Pulmonary artery endothelial cell (primary cell): ENCODE measurements at regions not wholly inside any gene's neighbourhood (a gene's known extent, or its start where the extent isn't known, plus 50 kb on each side); places are given as distances from the start of the nearest gene placed in this dataset.
"Not testable (repeated sequence)": the region's sequence is repeated elsewhere in the genome, so short reads cannot be mapped to it uniquely, and the experiment has no call there.

Experiments
- DNase-seq: peaks from one replicate; pipeline ENCODE4 v3.0.0-alpha.2; 2011; ENCODE audit warnings: low read depth, low spot score

DNA sequence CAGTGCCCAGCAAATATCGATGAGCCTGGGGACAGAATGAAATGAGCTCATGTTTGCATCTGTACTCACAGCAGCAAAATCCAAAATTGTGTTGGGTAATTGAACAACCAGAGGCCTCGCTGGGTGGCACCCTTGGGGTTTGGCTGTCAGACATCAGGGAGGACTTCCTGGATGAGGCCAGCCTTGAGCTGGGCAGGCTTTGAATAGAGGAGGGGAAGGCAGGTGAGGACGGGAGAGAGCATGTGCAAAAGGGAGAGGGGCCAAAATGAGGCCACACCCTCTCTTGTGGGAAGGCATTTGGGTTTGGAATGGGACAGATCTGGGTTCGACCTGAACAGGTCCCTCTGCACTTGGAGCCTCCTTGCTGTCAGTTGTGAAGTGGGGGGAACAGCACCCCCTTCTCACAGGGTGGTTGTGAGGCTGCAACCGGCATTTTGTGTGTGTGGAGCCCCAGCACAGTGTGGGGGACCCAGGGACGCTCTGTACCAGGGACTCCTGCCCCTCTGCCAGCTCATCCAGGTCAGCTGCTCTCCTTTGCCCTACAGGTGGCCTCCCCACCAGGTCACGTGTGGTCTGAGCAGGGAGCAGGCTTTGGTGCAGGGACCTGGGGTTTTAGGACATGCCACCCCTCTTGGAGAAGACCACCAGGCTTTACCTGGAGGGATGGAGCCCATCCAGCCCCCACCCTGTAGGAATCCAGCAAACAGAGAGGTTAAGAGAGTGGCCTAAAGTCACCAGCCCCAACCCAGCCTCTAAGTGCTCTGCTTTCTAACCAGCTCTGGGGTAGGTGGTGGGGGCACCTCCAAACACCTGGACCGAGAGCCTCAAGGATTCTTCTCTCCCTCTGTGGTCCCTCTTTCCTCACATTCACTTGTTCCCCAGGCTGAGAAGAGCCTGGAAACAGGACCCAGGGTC is 521.8 kb downstream of the PTPRU start:
- DNase-seq: no peak

DNA sequence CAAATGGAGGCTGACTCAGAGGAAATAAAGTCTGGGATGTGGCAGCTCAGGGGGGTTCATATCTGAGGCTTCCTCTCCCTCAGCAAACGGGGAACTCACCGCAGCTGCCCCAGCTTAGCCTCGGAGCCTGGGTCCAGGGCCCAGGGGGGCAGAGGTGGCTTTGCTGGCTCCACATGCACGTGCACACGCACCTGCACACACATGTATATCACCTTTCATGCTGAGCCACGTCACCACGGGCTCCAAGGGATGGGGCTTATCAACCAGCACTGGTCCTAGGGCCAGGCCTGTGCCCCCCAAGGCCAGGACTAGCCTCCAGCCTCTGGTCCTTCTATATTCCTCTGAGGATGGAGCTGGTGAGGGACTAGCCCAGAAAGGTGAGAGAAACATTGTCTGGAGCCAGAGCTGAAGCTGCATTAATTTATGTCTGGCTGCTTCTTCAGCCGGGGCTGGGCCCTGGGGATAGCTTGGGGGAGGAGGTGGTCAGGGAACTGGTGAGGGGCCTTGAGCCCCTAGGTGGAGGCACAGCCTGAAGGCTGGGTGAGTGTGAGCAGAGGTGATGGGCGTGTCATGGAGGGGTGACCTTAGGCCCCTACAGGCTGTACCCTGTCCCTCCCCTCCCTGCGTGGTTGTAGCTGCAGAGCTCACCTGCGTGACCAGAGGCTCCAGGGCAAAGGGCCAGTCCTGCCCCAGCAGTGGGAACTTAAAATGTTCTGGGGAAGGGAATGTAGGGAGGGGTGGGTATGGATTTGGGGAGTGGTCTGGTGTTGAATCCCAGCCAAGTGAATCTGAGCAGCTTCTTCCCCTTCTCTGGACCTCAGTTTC is 520.8 kb downstream of the PTPRU start:
- DNase-seq: no peak

DNA sequence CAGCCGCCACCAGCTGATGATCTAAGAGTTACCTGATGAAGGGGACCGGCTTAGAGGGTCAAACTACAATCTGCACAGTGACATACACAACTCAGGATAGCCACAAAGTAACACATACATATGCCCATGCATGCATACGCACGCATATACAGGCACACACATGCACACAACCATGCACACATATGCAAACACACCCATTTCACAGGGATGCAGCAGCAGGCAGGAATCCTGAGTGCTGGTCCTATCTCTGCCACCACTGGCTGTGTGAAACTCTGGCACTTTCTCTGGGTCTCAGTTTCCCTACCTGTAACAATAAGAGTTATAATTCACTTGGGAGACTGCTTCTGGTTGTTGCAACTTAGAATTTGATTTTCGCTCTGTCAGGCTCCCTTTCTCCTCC is 520.2 kb downstream of the PTPRU start:
- DNase-seq: no peak

DNA sequence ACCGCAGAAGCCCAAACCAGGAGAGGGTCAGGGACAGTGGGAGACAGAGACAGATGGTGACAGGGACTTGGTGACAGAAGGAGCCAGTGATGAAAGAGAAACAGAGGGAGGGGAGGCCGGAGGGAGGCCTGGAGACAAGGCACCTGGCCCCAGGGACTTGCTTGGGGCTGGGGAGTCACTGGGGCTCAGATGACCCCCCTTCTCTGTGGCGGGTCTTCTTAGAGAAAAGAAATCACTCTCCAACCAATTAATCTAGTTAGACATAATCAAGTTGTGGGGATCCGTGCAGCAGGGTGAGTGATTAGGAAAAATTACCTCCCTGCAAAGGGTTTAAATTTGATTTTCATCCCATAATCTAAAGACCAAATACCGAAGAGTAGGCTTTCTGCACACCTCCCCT is 519.8 kb downstream of the PTPRU start:
- no peak for DNase-seq

DNA sequence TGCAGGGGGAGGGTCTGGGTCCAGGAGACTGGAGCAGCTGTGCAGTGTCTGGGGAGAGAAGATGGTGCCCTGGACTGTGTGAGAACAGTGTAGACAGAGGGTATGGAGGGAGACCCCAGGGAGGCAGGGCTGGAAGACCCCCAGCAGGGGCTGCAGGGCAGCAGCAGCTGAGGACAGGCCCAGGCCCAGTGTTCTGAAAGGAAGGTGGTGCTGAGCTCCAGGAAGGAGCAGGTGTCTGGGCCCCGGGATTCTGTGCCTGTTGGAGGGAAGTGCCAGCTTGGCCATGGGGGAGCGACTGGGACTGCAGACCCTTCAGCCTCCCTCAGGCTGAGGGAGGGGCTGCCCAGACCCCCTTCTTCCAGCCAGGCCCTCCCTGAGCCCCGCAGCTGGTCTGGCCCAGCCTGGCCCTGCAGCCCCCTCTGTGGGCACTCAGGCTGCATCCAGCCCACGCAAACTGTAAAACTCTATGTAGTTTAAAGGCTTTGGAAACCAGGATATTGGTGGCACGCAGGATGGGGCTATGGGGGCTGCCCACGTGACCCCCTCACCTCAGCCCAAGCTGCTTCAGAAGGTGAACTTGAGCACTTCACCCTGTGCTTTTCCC is 519.2 kb downstream of the PTPRU start:
- DNase-seq: not testable (repeated sequence)

DNA sequence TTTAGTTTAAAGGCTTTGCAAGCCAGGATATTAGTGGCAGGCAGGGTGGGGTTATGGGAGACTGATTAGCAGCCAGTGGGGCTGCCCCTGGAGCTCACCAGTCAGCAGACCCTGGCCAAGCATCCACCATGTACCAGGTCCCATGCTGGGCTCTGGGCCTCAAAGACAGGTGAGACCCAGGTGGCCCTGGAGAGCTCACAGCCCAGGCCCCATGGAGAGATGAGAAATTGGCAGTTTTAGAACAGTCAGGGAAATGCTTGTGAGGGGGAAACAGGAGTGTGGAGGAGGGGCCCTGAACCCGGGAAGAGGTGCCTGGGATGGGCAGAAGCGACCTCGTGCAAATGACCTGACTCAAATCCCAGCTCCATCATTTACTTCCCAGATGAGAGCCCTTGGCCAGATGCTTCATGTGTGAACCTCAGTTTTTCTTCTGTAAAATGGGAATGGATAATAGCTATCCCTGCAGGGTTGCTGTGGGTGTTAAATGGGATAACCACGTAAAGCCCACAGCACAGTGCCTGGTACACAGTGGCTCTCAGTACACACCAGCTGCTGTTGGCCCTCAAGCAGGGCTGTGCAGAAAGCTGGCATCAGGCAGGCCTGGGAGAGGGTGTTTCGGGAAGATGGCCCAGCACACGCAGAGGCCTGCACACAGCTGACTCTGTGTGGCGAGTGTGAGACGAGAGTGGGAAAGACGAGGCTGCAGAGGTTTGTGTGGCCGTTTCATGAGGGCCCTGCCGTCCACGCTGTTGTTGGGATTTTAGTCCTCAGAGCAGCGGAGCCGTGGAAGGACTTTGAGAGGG is 518.5 kb downstream of the PTPRU start:
- DNase-seq: no peak

DNA sequence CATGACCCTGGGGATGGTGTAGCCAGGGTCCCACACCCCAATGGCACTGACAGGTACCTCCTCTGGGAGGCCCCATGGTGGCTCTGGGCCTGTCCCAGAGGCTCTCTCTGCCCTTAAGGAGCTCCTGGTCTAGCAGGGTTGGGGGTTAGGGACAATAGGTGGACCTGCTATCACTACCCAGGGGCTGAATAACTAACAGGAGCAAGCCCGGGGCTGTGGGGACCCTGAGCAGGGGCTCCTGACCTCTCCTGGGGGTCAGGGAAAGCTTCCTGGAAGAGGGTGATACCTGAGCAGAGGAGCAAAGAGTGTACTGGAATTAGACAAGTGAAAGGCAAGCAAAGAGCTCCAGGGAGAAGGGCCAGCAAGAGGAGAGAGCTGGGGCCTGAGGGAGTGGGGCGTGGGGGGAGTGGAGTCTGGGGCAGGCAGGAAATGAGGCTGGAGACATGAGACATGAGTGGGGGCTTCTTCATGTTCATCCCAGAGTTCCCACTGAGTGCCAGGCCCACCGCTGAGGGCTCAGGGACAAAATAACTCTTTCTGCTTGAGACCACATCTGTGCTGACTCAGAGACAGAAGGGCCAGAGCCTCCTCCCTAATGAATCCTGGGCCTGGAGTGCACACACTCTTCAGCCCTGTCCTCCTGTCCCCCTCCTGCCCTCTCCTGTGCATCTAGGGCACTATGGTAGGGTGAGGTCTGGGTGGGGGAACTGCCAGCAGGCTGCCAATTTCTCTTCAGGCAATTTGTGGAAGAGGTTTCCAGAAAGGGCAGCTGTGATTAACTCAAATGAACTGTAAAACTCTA is 517.6 kb downstream of the PTPRU start:
- DNase-seq: no peak

DNA sequence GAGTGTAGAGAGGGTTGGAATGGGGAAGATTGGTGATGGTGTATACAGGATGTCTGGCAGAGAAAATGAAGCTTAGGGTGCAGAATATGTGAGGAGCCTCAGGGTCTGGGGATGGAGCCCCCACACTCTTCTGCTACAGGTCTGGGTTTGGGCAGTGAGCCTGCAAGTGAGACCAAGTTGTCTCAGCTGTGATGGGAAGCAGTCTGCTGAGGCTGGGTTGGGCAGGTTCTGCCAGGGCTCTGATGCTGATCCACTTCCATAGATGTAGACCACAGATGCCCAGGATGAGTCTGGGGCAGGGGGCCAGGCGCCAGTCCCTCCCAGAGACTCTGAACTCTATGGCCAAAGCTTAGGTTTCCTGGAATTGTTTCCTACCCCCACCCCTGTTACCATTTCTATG is 516.9 kb downstream of the PTPRU start:
- DNase-seq: no peak

DNA sequence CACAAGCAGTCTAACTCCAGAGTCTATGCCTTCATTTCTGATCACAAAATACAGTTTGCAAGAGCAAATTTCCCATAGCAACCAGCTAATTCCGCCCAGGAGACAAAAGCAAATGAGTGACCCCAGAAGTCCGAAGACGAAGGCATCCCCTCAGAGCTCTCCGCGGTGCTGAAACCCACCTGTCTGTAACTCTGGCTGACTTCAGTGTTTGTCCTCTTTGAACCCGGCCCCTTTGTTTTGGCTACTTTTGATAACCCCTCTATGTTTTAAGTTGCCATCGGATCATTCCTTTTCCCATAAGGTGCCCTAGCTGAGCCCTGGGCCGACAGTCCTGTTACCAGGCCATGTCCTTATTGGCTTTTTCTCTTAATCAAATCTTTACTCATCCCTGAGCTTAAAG is 515.8 kb downstream of the PTPRU start:
- DNase-seq: no peak

DNA sequence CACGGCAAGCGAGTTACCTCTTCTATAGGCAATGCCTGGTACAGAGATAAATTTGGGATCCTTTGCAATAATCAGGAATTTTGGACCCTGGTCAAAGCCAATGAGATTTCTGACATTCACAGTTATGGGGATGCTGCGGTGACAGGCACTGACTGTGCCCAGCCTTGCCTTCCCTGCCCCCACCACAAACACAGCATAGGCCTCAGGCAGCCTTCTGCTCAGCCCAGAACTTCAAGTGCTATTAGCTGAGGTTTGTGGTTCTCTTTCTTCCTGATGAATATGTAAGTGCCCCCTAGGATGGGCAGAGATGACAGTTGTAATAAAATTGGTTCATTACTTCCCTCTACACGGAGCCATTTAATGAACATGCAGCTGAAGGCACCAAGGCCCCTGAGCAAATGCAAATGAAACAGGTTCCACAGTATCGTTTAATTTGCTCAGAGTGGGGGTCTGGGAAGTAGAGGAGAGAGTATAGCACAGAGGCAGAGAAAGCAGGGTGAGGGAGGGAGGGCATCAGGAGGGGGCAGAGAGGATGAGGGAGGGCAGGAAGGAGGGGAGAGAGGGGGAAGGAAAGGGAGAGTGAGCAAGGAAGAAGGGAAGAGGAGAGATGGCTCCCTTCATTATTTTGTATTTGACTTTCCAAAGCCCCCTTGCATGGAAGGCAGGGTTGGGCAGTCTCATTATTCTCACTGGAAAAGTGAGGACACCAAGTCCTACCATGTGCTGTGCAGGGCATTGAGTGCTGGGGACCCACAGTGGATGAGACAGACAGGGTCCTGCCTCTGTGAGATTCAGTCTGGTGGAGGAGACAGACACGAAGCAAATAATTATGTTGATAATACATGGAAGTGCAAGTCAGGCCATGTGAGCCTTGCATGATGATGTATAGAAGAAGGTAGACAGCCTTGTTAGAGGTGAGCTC is 513.0 kb downstream of the PTPRU start:
- no peak for DNase-seq

DNA sequence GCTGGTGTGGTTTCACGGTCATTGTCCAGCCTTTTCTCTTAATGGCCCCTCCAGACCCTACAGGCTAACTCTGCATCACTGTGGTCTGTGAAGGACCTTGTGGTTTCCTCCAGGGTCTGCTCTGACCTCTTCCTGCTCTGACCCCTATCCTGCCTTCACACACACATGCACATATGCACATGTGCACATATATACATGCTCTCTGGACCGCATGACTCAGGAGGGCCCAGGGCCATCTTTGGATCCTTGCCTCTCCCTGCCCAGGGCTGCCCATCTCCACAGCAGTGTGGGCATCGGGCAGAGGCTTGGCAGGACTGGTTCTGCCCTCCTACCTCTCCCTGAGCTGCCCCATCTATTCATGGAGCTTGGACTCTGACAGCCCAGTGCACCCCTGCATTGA is 510.9 kb downstream of the PTPRU start:
- no peak for DNase-seq

DNA sequence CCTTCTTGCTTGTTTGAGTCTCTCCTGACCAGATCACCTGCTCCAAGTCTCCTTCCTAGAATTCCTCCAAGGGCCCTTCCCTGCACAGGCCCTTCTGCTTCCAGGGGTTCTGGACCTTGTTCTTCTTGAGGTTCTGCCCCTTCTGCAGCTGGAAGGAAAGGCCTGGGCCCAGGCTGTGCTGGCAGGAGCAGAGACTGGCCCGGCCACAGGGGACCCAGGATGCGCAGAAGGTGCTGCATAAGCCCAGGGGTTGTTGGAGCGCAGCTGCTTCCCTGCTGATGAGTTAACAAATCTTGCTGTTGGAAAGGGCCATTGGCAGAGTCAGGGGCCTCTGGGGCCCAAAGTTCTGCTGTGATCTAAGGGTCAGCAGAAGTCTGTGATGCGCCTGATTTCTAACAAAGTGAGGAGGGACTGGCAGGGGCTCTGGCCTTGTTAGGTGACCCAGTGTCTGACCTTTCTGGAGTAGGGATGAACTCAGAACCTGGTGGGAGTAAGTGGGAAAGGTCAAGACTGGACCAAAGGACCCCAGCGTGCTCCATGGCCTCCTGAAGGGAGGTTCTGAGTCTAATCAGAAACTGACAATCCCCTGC is 509.8 kb downstream of the PTPRU start:
- DNase-seq: no peak

DNA sequence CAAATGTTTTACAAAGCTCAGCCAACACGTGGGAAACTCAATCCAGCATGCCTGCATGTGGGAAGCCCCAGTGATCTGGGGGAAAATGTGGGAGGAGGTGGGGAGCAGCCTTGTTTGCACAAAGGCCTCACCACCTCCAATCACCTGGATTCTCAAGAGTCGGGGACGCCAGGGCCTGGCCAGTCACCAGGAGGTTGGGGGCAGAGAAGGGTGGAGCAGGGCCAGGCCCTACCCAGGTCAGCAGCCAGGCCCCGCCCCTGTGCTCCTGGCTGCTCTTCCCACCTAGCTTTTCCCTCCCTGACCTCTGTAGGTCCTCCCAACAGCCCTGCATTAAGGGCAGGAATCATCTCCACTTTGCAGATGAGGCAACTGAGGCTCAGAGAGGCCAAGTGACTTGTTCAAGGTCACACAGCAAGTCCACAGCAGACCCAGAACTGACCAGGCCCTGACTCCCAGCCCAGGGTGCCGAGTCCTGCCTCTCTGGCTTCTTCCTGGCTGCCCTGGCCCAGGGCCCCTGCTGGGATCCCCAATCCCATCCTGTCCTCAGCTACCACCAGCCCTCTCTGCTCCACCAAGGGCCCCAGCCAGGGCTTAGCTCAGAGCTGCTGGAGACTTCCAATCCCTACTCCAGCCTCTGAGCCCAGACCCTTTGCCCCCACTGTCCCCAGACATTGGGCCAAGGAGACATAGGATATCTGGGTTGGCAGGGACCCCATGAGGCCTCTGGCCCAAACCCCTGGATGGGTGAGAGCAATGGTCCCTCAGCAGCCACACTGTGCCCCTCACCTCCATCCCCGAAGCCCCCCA is 508.6 kb downstream of the PTPRU start:
- no peak for DNase-seq

DNA sequence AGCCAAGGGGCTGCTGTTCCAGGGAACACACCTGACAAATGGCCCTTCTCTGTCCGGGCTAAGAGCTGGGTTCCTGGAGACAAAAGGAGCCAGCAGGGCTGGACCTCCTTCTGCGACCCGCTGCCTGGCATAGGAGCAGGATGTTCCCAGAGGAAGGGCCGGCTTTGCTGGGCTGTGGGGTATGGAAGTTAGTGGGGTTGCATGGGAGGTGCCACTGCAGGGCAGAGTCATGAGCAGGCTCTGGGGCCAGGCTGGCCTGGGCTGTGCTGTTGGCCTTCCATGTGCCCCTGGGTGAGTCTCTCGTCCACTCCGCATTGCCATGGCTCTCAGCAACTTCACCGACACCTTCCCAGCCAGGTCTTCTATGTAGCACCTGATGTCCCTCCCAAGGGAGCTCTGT is 507.6 kb downstream of the PTPRU start:
- no peak for DNase-seq

DNA sequence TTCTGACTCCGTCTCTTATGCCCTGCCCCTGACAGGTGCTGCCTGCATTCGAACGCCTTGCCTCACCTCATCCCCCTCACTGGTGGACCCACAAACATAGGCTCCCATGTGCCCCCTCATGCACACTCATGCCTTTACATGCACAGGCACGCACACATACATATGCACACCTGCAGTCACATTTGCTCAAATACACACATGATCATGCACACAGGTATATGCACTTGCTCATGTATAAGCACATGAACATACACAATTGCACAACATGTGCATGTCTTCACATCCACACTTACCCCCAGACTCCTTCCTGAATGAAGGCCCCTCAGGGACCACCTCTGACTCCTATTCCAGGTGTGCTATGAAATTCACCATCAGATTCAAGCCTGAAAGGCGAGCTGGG is 506.9 kb downstream of the PTPRU start:
- DNase-seq: no peak

DNA sequence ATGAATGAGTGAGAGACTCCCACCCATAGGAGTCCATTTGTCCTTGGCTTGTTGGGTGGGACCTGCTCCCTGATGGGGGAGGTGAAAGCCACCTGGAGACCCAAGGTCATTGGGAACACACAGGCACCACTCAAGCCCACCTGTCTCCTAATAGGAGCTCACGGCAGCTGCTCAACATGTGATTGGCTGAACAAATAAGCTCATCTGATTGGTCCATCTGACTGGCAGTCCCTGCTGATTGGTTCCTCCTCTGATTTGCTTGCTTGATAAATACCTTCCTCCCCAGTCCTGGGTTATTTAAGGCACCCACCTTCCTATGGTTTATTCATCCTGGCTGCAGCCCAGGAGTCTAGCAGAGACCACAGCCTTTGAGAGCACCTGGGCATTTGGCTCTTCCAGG is 502.9 kb downstream of the PTPRU start:
- DNase-seq: no peak

DNA sequence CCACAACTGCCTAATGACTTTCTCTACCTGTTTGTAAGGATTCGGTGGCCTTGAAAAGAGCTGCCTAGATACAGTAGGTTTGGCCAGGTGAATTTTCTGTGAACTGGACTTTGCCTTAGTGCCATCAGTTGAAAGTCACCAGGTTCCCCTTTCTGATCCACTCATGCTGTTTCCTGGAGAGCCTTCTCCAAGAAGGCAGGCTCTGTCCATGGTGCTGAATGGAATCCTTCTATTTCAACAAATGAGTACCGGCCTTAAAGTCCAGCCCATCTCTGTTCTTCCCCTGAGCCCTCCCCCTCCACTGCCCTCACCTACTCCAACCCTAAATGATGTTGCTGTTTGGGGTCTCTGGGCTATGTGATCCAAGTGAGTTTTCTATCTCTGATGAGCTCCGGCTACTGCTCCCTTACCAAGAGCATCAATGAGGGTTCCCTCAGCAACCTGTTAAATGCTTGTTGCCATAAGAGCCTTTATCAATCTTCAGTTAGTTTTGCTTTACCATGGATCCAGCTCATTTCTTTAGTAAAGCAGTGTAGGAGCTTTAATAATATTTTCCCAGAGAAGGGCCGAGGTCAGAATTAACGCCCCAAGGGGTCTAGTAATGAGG is 500.4 kb downstream of the PTPRU start:
- peak; percentile 8 for DNase-seq

DNA sequence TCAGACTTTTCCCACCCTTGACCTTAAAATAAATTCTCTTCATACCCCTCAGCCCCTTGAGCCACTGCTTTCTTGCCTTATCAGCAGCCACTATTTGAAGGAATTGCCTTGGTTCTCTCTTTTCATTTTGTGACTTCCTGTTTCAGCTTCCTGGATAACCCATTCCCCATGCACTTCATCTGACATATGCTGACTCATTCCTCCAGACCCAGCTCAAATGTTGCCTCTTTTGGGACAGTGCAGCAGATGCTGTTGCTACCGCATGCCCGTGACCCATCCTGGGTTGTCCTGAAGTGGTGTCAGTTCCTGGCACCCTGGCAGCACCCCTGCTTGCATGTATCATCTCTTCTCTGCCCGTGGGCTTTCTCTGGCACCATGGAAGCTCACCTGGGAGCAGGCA is 496.1 kb downstream of the PTPRU start:
- no peak for DNase-seq
